IPS-18a (cell line): ENCODE measurements at regions not wholly inside any gene's neighbourhood (a gene's known extent, or its start where the extent isn't known, plus 50 kb on each side); places are given as distances from the start of the nearest gene placed in this dataset.

Source experiments
- H3K27ac ChIP-seq: one replicate; pipeline ENCODE4 v1.5.1; 2013; ENCODE audit warnings: low read length
- H3K27me3 ChIP-seq: one replicate; pipeline ENCODE4 v1.6.1; 2013; ENCODE audit warnings: mild to moderate bottlenecking, low read length; ENCODE audit not compliant: control insufficient read depth, insufficient read depth
- H3K36me3 ChIP-seq: one replicate; pipeline ENCODE4 v1.6.1; 2013; ENCODE audit warnings: low read depth, low read length; ENCODE audit not compliant: control insufficient read depth
- H3K4me1 ChIP-seq: one replicate; pipeline ENCODE4 v1.6.1; 2013; ENCODE audit warnings: low read depth, low read length; ENCODE audit not compliant: control insufficient read depth
- H3K4me3 ChIP-seq: one replicate; pipeline ENCODE4 v1.5.1; 2013; ENCODE audit warnings: low read length
- H3K9ac ChIP-seq: one replicate; pipeline ENCODE4 v1.6.1; 2013; ENCODE audit warnings: mild to moderate bottlenecking, low read length, moderate library complexity
- H3K9me3 ChIP-seq: one replicate; pipeline ENCODE4 v1.6.1; 2013; ENCODE audit warnings: low read depth, low read length; ENCODE audit not compliant: control insufficient read depth

- Histone ChIP-seq H3K9ac (no peak overlapping the region), H3K4me3 (no peak overlapping the region), H3K36me3 (no peaks in the 10 kb centered on the region), H3K27ac (no peak overlapping the region), H3K4me1 (peaks cover 5% of the 10 kb centered on the region), H3K9me3 (no peaks in the 10 kb centered on the region), H3K27me3 (peaks cover 3% of the 10 kb centered on the region)
Measured at GRCh38 chr15:31974154-31974794, 56.0 kb upstream of the CHRNA7 start.

- Histone ChIP-seq H3K36me3 (no peaks in the 10 kb centered on the region), H3K9ac (no peak overlapping the region), H3K27me3 (peaks cover 3% of the 10 kb centered on the region), H3K4me1 (peaks cover 5% of the 10 kb centered on the region), H3K4me3 (no peak overlapping the region), H3K9me3 (no peaks in the 10 kb centered on the region), H3K27ac (no peak overlapping the region)
Measured at GRCh38 chr15:31974855-31975829, 55.2 kb upstream of the CHRNA7 start.

- Histone ChIP-seq H3K27ac (no peak overlapping the region), H3K36me3 (no peaks in the 10 kb centered on the region), H3K9ac (no peak overlapping the region), H3K4me3 (no peak overlapping the region), H3K27me3 (peaks cover 3% of the 10 kb centered on the region), H3K4me1 (peaks cover 5% of the 10 kb centered on the region), H3K9me3 (no peaks in the 10 kb centered on the region)
Measured at GRCh38 chr15:31975830-31976229, 54.5 kb upstream of the CHRNA7 start.

GRCh38 chr15:31977138-31977537 is 53.2 kb upstream of the CHRNA7 start:
- Histone ChIP-seq H3K9ac (no peak overlapping the region), H3K27ac (no peak overlapping the region), H3K4me3 (no peak overlapping the region), H3K4me1 (peaks cover 5% of the 10 kb centered on the region), H3K36me3 (no peaks in the 10 kb centered on the region), H3K27me3 (peaks cover 3% of the 10 kb centered on the region), H3K9me3 (no peaks in the 10 kb centered on the region)

GRCh38 chr15:31977812-31978661 is 52.3 kb upstream of the CHRNA7 start:
- Histone ChIP-seq H3K27ac (no peak overlapping the region), H3K4me1 (peaks cover 5% of the 10 kb centered on the region), H3K4me3 (no peak overlapping the region), H3K9ac (no peak overlapping the region), H3K9me3 (no peaks in the 10 kb centered on the region), H3K36me3 (no peaks in the 10 kb centered on the region), H3K27me3 (peaks cover 3% of the 10 kb centered on the region)
